Stimulated activated CD4-positive, alpha-beta T cell treated with anti-CD3 and anti-CD28 coated beads, Interleukin-12 subunit alpha, Interleukin-12 subunit beta, amount 100 ng/mL, for 4 hours (primary cell): ENCODE measurements at regions not wholly inside any gene's neighbourhood (a gene's known extent, or its start where the extent isn't known, plus 50 kb on each side); places are given as distances from the start of the nearest gene placed in this dataset.

ENCODE experiments used
- DNase-seq: peaks from one replicate; pipeline ENCODE4 v3.0.0-alpha.2; 2020

DNA sequence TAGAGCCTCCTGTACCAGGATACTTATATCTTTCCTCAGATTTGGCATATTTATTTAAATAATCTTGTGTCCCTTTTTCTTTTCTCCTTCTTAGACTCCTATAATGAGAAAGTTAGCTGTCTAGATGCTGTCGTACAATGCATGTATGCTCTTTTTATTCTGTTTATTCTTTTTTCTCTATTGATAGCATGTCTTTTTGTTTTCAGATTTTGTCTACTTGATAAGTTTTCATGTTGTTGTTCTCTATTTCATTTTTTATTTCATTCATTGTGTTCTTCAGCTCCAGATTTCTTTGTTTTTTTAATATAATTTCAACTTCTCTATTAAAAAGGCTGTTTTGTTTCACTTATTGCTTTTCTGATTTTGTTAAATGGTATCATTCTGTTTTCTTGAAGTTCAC lies 674.3 kb upstream of the POU3F3 start:
- no peak for DNase-seq

DNA sequence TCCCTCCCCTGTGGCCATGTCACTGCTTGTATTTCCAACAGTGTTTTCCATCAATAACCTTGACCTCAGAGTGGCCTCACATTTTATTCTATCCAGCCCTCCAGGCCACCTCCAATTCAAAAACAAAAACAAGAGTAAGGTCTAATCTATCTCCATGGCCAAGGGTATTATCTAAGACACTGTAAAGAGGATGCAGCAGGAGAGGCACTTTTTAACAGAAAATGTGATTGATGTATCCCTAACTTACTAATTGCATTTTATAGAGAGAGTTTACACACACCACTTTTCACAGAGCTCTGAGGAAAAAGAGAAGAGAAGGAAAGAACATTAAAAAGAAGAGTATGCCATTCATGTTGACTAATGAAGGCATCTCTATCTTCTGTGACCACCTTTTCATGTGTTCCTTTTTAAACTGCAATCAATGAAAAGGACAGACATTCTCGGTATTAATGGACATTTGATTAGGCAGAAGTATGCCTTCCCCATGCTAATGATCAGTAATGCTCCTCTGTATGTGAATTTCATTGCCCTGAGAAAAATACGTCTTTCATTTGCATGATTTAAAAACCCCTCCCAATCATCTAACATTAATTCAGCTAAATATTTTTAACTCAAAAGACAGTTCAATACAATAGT lies 653.3 kb upstream of the POU3F3 start:
- no peak for DNase-seq

- DNase-seq, result no peak
These were observed 640.2 kb upstream of the POU3F3 start for GRCh38 chr2:104213758-104214157.

GRCh38 chr2:104215269-104216161 lies 638.4 kb upstream of the POU3F3 start:
- no peak for DNase-seq

DNA sequence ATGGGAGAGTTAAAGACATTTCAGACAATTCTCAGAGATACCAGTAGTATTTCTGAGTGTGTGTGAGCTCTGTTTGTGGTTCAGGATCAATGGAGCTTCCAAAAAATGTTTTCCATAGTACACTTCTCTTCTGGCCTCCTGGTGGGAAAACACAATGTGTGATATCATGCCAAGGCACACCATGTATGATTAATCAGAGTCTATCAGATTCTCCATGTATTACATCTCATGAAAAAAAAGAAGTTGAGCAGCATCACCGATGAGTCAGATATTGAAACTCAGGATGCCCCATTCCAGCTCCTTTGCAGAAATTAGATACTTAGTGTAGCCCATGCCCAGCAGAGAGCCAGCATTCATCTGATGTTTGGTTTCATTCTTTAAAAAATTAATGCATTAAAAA lies 620.3 kb upstream of the POU3F3 start:
- DNase-seq, result no peak

GRCh38 chr2:104236491-104236890 lies 617.4 kb upstream of the POU3F3 start:
- no peak for DNase-seq

- DNase-seq, result no peak
These were observed 612.9 kb upstream of the POU3F3 start for GRCh38 chr2:104240984-104241383.

DNA sequence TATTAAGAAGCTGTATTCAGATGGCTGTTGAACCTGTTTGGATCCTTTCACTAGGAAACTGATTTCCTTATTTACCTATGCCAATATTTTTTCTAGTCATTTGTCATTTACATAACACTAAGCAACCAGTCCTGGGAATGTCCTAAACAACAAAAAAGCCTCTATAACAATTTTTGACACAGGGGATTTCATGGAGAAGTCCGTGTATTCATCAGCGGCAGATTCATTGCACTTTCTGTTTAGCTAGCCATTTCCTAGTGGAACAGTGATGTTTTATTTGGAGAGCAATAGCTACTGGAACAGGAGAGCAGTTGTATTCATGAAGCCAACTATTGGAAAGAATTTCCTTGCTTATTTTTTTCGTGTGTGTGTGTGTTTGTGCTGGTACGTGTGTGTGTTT lies 604.3 kb upstream of the POU3F3 start:
- DNase-seq, result no peak

GRCh38 chr2:104250635-104251034 lies 603.3 kb upstream of the POU3F3 start:
- DNase-seq, result no peak

DNA sequence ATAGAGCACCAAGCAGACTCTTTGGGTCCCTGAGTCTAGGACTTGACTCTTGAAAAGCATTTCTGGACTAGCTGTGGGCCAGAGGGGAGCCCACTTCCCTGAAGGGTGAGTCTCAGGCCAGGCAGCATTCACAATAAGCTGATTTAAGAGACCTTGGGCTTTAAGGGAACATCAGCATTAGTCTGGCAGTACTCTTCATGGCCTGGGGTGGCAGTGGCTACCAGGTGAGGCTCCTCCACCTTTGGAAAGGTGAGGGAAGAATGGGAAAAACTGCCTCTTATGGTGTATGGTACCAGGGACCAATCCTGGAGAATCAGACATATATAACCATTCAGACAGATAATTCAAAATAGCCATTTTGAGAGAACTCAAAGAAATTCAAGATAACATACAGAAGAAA lies 599.9 kb upstream of the POU3F3 start:
- DNase-seq, result no peak

GRCh38 chr2:104262714-104263113 lies 591.2 kb upstream of the POU3F3 start:
- no peak for DNase-seq

DNA sequence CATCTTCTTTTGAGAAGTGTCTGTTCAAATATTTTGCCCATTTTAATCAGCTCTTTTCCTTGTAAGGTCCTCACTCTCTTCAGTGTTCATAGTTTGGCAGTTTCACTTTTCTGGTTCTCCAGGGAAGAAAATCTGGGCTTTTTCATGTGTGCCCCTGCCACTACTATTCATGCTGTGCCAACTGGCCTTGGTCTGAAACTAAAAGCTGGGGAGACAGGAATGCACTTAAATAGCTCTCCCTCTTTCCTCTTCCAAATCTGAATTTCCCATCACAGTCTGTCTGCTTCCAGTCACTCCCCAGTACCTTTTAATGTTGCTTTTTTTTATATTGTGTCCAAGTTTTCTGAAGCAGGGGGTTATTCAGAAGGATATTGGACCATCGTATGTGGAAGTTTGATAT lies 574.3 kb upstream of the POU3F3 start:
- no peak for DNase-seq

DNA sequence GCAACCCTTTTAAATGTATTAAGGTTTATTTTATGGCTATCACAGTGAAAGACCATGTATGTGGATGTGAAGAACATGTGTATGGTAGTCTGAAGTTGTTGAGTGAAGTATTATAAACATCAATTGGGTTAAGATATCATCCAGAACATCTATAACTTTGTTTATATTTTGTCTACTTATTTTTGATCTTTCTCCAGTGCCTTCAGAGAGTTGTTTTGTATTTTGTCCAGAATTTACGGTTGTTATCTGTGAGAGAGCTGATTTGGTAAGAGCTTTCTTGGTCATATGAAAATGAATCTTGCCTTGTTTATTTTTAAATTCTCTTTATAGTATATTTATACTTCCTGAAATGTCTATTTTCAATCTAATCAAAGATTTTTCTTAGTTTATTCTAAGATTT lies 573.7 kb upstream of the POU3F3 start:
- DNase-seq, result no peak

- DNase-seq, result no peak
These were observed 567.1 kb upstream of the POU3F3 start for GRCh38 chr2:104286841-104287240.

- DNase-seq, result no peak
These were observed 564.0 kb upstream of the POU3F3 start for GRCh38 chr2:104289651-104290565.

DNA sequence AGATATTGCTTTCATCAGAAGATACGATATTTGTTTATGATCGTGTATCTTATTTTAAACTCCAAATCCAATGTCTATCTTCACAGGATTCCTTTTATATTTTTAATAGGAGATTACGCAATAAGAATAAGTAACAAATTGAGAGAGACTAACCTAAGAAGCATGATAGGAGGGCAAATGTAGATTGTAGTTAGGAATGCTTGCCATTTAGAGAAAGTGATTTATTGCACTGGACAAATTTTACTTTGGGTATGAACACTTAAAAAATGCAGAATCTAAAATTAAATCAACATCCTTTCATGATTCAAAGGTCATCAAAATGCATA lies 563.4 kb upstream of the POU3F3 start:
- no peak for DNase-seq

DNA sequence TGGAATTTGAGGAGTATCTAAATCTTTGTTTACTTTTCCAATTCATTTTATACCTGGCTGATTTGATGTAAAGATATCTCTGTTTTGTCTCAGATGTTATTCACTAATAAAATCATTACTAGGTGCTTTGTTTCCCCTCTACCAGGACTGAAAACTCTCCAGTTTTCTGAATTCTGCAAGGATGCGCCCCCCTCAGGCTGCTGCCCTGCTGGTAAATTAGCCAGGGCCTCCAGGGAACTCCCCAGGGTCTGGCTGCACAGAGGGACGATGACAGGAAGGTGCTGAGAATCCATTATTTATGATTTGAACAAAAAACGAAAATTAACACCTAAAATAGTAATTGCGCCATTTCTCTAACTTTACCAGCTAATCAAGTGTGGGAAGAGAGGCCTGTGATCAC lies 541.2 kb upstream of the POU3F3 start:
- DNase-seq, result no peak

GRCh38 chr2:104318001-104318665 lies 535.8 kb upstream of the POU3F3 start:
- no peak for DNase-seq

DNA sequence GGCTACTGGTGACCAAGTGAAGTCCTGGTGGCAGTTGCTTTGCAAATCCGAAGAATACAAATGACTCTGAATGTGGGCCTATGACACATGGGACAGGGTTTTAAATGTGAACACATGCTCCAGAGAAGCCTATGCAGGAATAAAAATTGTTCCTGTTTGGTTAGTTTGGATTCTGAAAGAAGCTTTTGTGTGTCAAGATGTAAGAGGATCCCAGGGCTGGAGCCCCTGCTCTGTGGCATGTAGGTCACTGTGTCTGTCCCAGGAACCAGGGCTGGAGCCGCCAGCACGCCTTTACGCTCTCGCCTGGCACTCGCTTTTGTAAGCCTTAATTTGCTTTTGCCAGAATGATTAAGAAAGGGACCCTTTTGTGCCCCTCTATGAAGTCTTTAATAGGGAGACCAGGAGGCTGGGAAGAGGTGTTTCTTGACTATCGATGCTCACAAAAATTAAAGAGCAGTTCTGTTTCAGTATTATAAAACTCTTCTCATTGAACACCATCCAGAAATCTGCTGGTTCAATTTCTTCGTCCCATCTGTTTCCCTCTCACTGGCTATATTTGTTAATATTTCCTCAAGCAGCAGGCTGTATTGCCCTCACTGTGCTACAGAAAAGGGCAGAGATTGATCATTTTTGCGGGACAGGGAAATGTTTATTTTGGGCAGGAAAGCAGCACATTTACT lies 532.7 kb upstream of the POU3F3 start:
- no peak for DNase-seq

- DNase-seq, result no peak
These were observed 532.0 kb upstream of the POU3F3 start for GRCh38 chr2:104321796-104322349.

DNA sequence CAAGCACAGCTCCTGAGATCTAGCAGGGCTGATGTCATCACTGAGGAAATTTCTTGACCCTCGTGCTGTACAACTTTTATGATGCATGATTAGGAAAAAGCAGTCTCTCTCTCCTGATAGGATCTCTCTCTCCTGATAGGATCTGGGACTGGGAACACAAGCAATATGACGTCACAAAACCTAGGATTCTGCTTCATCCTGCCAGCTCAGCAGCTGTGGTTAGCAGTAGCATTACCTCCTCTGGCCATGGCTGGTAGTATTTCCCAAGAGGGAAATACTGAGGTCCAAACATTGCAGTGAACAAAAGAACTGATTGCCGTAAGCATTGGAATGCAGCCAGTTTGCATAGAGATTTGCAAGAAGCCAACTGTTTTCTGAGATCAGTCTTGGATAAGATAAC lies 521.2 kb upstream of the POU3F3 start:
- no peak for DNase-seq

GRCh38 chr2:104337869-104338268 lies 516.0 kb upstream of the POU3F3 start:
- no peak for DNase-seq
